Chondrocyte (in vitro differentiated cells): ENCODE measurements at regions not wholly inside any gene's neighbourhood (a gene's known extent, or its start where the extent isn't known, plus 50 kb on each side); places are given as distances from the start of the nearest gene placed in this dataset.

Experiments
- DNase-seq: peaks from one replicate; pipeline ENCODE4 v3.0.0; 2021; ENCODE audit warnings: mixed read lengths, low spot score
- H3K27ac Mint-ChIP-seq: one replicate; pipeline ENCODE4 v1.8.0; 2021; ENCODE audit warnings: mild to moderate bottlenecking, moderate library complexity, mixed read lengths; ENCODE audit not compliant: unreplicated experiment
- H3K27me3 Mint-ChIP-seq: 2 replicates; pipeline ENCODE4 v1.8.0; 2021; ENCODE audit warnings: low read depth, mixed read lengths
- H3K36me3 Mint-ChIP-seq: 2 replicates; pipeline ENCODE4 v1.8.0; 2021; ENCODE audit warnings: low read depth, mixed read lengths
- H3K4me1 Mint-ChIP-seq: 2 replicates; pipeline ENCODE4 v1.8.0; 2021; ENCODE audit warnings: low read depth, mild to moderate bottlenecking, mixed read lengths
- H3K4me3 Mint-ChIP-seq: one replicate; pipeline ENCODE4 v1.8.0; 2021; ENCODE audit warnings: mild to moderate bottlenecking, moderate library complexity, mixed read lengths; ENCODE audit not compliant: unreplicated experiment
- H3K9me3 Mint-ChIP-seq: 2 replicates; pipeline ENCODE4 v1.8.0; 2021; ENCODE audit warnings: low read depth, mixed read lengths
- TF ChIP-seq, protein P1 (sequence below): fragments of 200-600 bp; sonication (generic); IDR thresholded peaks from 2 replicates; pipeline ENCODE4 v1.5.0; 2021; ENCODE audit warnings: antibody characterized with exemption, mild to moderate bottlenecking, moderate library complexity

DNA sequence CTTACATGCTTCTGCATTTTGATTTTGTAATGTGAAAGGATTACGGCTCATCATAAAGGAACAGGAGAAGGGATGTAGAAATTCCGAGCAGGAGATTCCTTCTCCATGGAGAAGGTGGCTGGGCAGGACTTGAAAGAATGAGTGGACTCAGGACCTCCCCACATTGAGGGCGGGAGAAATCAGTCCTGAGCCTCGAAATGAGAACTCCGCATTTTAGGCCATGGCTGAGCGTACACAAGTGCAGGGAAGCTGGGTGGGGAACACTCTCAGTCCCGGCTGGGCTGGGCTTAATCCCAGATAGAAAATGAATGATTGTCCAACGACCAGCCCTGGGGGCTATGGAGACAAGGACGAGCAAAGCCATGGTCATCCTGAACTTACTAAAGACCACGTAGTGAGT, 402.3 kb upstream of the POU3F1 start:
- Mint-ChIP-seq H3K27me3 (no peaks in the 10 kb centered on the region), H3K36me3 (no peaks in the 10 kb centered on the region), H3K4me3 (no peak overlapping the region), H3K27ac (no peak overlapping the region), H3K4me1 (peaks cover 82% of the 10 kb centered on the region), H3K9me3 (peaks cover 2% of the 10 kb centered on the region)
- no peak for DNase-seq
- TF ChIP-seq, protein P1, sequence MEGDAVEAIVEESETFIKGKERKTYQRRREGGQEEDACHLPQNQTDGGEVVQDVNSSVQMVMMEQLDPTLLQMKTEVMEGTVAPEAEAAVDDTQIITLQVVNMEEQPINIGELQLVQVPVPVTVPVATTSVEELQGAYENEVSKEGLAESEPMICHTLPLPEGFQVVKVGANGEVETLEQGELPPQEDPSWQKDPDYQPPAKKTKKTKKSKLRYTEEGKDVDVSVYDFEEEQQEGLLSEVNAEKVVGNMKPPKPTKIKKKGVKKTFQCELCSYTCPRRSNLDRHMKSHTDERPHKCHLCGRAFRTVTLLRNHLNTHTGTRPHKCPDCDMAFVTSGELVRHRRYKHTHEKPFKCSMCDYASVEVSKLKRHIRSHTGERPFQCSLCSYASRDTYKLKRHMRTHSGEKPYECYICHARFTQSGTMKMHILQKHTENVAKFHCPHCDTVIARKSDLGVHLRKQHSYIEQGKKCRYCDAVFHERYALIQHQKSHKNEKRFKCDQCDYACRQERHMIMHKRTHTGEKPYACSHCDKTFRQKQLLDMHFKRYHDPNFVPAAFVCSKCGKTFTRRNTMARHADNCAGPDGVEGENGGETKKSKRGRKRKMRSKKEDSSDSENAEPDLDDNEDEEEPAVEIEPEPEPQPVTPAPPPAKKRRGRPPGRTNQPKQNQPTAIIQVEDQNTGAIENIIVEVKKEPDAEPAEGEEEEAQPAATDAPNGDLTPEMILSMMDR = no peak

DNA sequence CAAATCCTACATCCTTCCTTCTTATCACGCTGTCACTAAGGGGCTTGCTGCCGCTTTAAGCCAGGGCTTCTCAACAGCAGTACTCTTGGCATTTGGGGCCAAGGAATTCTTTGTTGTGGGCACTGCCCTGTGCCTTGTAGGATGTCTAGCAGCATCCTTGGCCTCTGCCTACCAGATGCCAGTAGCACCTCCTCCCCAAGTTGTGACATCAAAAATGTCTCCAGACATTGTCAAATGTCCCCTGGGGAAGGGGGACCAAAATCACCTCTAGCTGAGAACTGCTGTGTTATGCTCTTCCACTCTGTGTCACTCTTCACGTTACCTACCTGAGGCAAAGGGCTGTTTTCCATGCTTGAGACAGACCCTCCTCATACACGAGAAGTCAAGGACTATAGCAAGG, 400.3 kb upstream of the POU3F1 start:
- H3K27me3 Mint-ChIP-seq = no peaks in the 10 kb centered on the region
- DNase-seq = no peak
- TF ChIP-seq, protein P1 = no peak
- peaks cover 71% of the 10 kb centered on the region for H3K4me1 Mint-ChIP-seq
- peaks cover 11% of the 10 kb centered on the region for H3K9me3 Mint-ChIP-seq
- H3K36me3 Mint-ChIP-seq = peaks cover 1% of the 10 kb centered on the region
- H3K27ac Mint-ChIP-seq = no peak overlapping the region
- H3K4me3 Mint-ChIP-seq = no peak overlapping the region

DNA sequence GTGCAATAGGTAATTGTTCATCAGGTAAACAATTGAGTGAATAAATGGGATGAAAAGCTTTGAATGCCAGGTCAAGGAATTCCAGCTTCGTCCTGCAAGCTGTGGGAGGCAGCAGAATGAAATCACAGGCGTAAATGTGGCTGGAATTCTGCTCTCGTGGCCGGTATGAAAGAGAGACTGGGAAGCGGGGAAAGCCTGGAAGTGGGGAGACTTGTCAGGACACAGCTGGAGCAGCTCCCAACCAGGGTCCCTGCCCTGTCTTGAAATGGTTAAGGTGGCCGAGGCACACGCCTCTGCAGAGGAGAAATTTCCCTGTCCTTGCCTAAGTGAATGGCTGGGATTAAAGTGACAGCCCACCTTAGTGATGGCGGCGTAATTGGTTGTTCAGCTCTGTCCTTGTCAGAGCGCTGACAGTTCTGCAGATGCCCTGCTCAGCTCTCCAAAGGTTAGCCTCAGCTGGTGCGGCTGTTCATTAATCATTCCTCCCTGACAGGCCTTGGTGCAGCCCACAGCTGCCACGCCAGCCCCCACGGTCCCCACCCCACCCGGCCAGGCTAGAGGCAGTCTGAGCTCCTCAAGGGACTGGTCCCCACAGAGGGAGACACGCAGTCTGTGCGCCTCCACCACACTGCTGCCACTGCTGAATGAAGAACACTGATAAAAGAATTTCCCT, 398.3 kb upstream of the POU3F1 start:
- TF ChIP-seq, protein P1 = no peak
- Mint-ChIP-seq H3K27ac (peak overlapping the region; percentile 77), H3K36me3 (peaks cover 9% of the 10 kb centered on the region), H3K4me1 (peaks cover 50% of the 10 kb centered on the region), H3K27me3 (no peaks in the 10 kb centered on the region), H3K9me3 (peaks cover 31% of the 10 kb centered on the region), H3K4me3 (peak overlapping the region; percentile 23)
- no peak for DNase-seq

DNA sequence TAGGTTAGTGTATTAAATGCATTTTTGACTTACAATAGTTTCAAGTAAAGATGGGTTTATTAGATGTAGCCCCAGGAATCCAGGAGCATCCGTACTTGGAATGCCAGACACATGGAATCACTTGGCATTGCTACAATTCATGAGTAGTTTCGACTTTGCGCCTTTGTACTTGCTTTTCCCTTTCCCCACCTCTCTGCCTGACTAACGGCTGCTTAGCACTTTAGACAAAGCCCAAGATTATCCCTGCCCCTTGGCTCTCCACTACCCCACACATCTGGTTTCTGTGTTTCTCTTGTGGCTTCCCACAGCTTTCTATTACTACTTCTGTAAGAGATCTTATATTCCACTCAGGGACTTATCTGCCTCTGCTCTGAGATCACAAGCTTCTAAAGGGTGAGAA, 397.7 kb upstream of the POU3F1 start:
- H3K27me3 Mint-ChIP-seq = no peaks in the 10 kb centered on the region
- peaks cover 32% of the 10 kb centered on the region for H3K9me3 Mint-ChIP-seq
- peaks cover 47% of the 10 kb centered on the region for H3K4me1 Mint-ChIP-seq
- H3K4me3 Mint-ChIP-seq = peak overlapping the region; percentile 23
- H3K36me3 Mint-ChIP-seq = peaks cover 11% of the 10 kb centered on the region
- DNase-seq = no peak
- TF ChIP-seq, protein P1 = no peak
- peak overlapping the region; percentile 77 for H3K27ac Mint-ChIP-seq

DNA sequence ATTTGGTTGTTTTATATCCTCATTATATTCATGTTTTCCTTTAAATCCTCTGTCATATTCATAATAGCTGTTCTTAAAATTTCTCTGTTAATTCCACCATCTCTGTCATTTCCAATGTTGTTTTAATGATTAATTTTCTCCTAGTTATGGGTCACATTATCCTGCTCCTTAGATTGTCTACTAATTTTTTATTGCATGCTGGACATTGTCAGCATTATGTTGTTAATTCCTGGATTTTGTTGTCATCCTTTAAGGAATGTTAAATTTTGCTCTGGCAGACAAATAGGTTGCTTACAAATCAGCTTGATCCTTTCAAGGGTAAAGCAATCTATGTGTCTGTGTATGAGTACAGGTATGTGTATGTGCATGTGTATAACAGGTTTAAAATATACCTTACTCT, 393.8 kb upstream of the POU3F1 start:
- Mint-ChIP-seq H3K9me3 (peaks cover 42% of the 10 kb centered on the region), H3K4me1 (peaks cover 20% of the 10 kb centered on the region), H3K27ac (no peak overlapping the region), H3K27me3 (no peaks in the 10 kb centered on the region), H3K36me3 (peaks cover 11% of the 10 kb centered on the region), H3K4me3 (no peak overlapping the region)
- no peak for DNase-seq
- TF ChIP-seq, protein P1 = no peak
